ENCODE measurements at regions not wholly inside any gene's neighbourhood (a gene's known extent, or its start where the extent isn't known, plus 50 kb on each side); places are given as distances from the start of the nearest gene placed in this dataset.

GRCh38 chr7:10643545-10643944 lies 330.1 kb upstream of the PHF14 start:
- no peak for TF ChIP-seq USF1 (IDR thresholded peaks at IDR 0.05)
- no peak for TF ChIP-seq CREB1 (IDR thresholded peaks at IDR 0.05; ENCODE audit: low read depth)
- no peak for TF ChIP-seq FOXM1 (IDR thresholded peaks at IDR 0.05; ENCODE audit: borderline replicate concordance, low read depth)
- no peak for TF ChIP-seq EP300 (IDR thresholded peaks at IDR 0.05; ENCODE audit: borderline replicate concordance)
- no peak for TF ChIP-seq TAF1 (IDR thresholded peaks at IDR 0.05; ENCODE audit: low read depth)

All from Ishikawa (cell line).